Uterus (tissue), 2 donors: ENCODE measurements at regions not wholly inside any gene's neighbourhood (a gene's known extent, or its start where the extent isn't known, plus 50 kb on each side); places are given as distances from the start of the nearest gene placed in this dataset.

ENCODE experiments used
- CTCF ChIP-seq, 4 experiments: fragments of 200-600 bp in 2 of 4; fragments of 450-650 bp in 2 of 4; sonication (generic) in 2 of 4; IDR thresholded peaks; one replicate each; pipeline ENCODE4 v1.5.1; 2016 to 2019; ENCODE audit warnings: antibody characterized with exemption in 4 of 4, mild to moderate bottlenecking in 2 of 4, moderate library complexity in 1 of 4
- POLR2A ChIP-seq, 2 donors: fragments of 450-650 bp; IDR thresholded peaks; one replicate each; pipeline ENCODE4 v1.6.1; 2016; ENCODE audit warnings: antibody characterized with exemption in 2 of 2, mild to moderate bottlenecking in 1 of 2, moderate library complexity in 1 of 2

- TF ChIP-seq CTCF (IDR thresholded peaks at IDR 0.05) = no peak
- TF ChIP-seq POLR2A (IDR thresholded peaks at IDR 0.05) = no peak
These were observed 102.4 kb downstream of the GATA3 start for GRCh38 chr10:8156918-8157317.
